NCI-H1105 treated with DMSO at 0.1 percent for 48 hours (cell line): ENCODE measurements at regions not wholly inside any gene's neighbourhood (a gene's known extent, or its start where the extent isn't known, plus 50 kb on each side); places are given as distances from the start of the nearest gene placed in this dataset.
A peak's percentile ranks its signal among the peaks of the same experiment; 100 is the strongest.

Source experiments
- DNase-seq: peaks from one replicate; lab custom pipeline; 2025; lab: John Stamatoyannopoulos, UW

GRCh38 chr11:109165035-109165434 lies 257.0 kb upstream of the C11orf87 start:
- no peak for DNase-seq

- no peak for DNase-seq
These were observed 255.5 kb upstream of the C11orf87 start for GRCh38 chr11:109166441-109166840.

GRCh38 chr11:109173504-109173903 lies 248.5 kb upstream of the C11orf87 start:
- no peak for DNase-seq

- DNase-seq = no peak
These were observed 237.6 kb upstream of the C11orf87 start for GRCh38 chr11:109184376-109184775.

GRCh38 chr11:109192864-109193263 lies 229.1 kb upstream of the C11orf87 start:
- no peak for DNase-seq

- DNase-seq = no peak
These were observed 228.1 kb upstream of the C11orf87 start for GRCh38 chr11:109193880-109194279.

- no peak for DNase-seq
These were observed 226.0 kb upstream of the C11orf87 start for GRCh38 chr11:109196016-109196415.

- no peak for DNase-seq
These were observed 224.3 kb upstream of the C11orf87 start for GRCh38 chr11:109197656-109198055.

- no peak for DNase-seq
These were observed 218.8 kb upstream of the C11orf87 start for GRCh38 chr11:109203176-109203575.

- DNase-seq = no peak
These were observed 216.7 kb upstream of the C11orf87 start for GRCh38 chr11:109205312-109205711.

GRCh38 chr11:109208121-109208520 lies 213.9 kb upstream of the C11orf87 start:
- no peak for DNase-seq

GRCh38 chr11:109209572-109209971 lies 212.4 kb upstream of the C11orf87 start:
- DNase-seq = no peak

GRCh38 chr11:109221190-109221589 lies 200.8 kb upstream of the C11orf87 start:
- DNase-seq = no peak

- no peak for DNase-seq
These were observed 199.2 kb upstream of the C11orf87 start for GRCh38 chr11:109222761-109223160.

GRCh38 chr11:109223451-109223850 lies 198.5 kb upstream of the C11orf87 start:
- DNase-seq = no peak

- DNase-seq = no peak
These were observed 192.3 kb upstream of the C11orf87 start for GRCh38 chr11:109229682-109230081.

- DNase-seq = no peak
These were observed 185.8 kb upstream of the C11orf87 start for GRCh38 chr11:109236188-109236587.

GRCh38 chr11:109236696-109237095 lies 185.3 kb upstream of the C11orf87 start:
- DNase-seq = no peak

- DNase-seq = no peak
These were observed 184.4 kb upstream of the C11orf87 start for GRCh38 chr11:109237636-109238035.

GRCh38 chr11:109241988-109242536 lies 179.9 kb upstream of the C11orf87 start:
- DNase-seq = no peak

- DNase-seq = no peak
These were observed 174.9 kb upstream of the C11orf87 start for GRCh38 chr11:109247071-109247470.

- no peak for DNase-seq
These were observed 172.4 kb upstream of the C11orf87 start for GRCh38 chr11:109249597-109249996.

GRCh38 chr11:109251230-109251629 lies 170.8 kb upstream of the C11orf87 start:
- DNase-seq = no peak

- DNase-seq = peak; percentile 97
These were observed 157.9 kb upstream of the C11orf87 start for GRCh38 chr11:109264128-109264527.
